HepG2 (cell line): ENCODE measurements at regions not wholly inside any gene's neighbourhood (a gene's known extent, or its start where the extent isn't known, plus 50 kb on each side); places are given as distances from the start of the nearest gene placed in this dataset.

Experiments
- ATAC-seq: fragments of 200-7000 bp; cut with Tn5 transposase; 3 replicates; pipeline ENCODE4 v1.9.1; 2020; ENCODE audit warnings: mild to moderate bottlenecking, moderate library complexity
- BruUV-seq: library from RNA; stranded (reverse); fragments of 400-500 nt; replicated peaks from 2 replicates; lab custom pipeline; 2021; lab: Mats Ljungman, UMichigan
- CTCF ChIA-PET: fragments of 300-600 bp; formaldehyde crosslinking; extraction: SDS; loops from one replicate; lab custom pipeline; 2021; ENCODE audit warnings: low total read pairs, inconsistent platforms, low intra/inter-chr PET ratio; lab: Yijun Ruan, JAX
- POLR2A ChIA-PET: fragments of 350-600 bp; sonication (Branson Sonifier 250); formaldehyde crosslinking; loops from one replicate; lab custom pipeline; 2020; ENCODE audit warnings: antibody characterized with exemption, inconsistent platforms; lab: Yijun Ruan, JAX
- DNase-seq: peaks from one replicate; pipeline ENCODE4 v3.0.0-alpha.2; 2015; ENCODE audit warnings: low spot score
- FAIRE-seq: peaks from 3 replicates; lab custom pipeline; 2011; peaks lifted over from hg19 to GRCh38; lab: Jason Lieb, UNC
- H2AFZ ChIP-seq: one replicate; pipeline ENCODE4 v1.6.1; 2011; ENCODE audit warnings: low read length, inconsistent platforms
- H3K27ac ChIP-seq: fragments of 300-600 bp; 3 replicates; pipeline ENCODE4 v1.8.0; 2011; ENCODE audit warnings: mixed run types, mild to moderate bottlenecking, mixed read lengths, low read length, inconsistent platforms; ENCODE audit not compliant: insufficient read depth; ENCODE audit errors: extremely low read length
- H3K27me3 ChIP-seq, 2 experiments: fragments of 200-600 bp in 1 of 2; 2 replicates in 1 of 2; 3 replicates in 1 of 2; pipeline versions ENCODE4 v1.6.0 to v1.8.0; 2011; ENCODE audit warnings: low read length in 2 of 2, mild to moderate bottlenecking in 2 of 2, moderate library complexity in 2 of 2, inconsistent platforms in 1 of 2; ENCODE audit not compliant: insufficient read depth in 2 of 2, control insufficient read depth in 1 of 2
- H3K36me3 ChIP-seq, 2 experiments: fragments of 200-600 bp in 1 of 2; replicated peaks in 1 of 2; 2 replicates in 1 of 2; 3 replicates in 1 of 2; pipeline versions ENCODE4 v1.5.1 to v1.8.0; 2011; ENCODE audit warnings: low read length in 2 of 2, inconsistent platforms in 1 of 2; ENCODE audit not compliant: insufficient read depth in 2 of 2, control insufficient read depth in 1 of 2
- H3K4me1 ChIP-seq: 2 replicates; pipeline ENCODE4 v1.5.1; 2012; ENCODE audit warnings: low read length, inconsistent platforms; ENCODE audit not compliant: insufficient read depth
- H3K4me2 ChIP-seq: 2 replicates; pipeline ENCODE4 v1.6.0; 2011; ENCODE audit warnings: low read depth, low read length, inconsistent platforms
- H3K4me3 ChIP-seq, 3 experiments: fragments of 200-600 bp in 1 of 3; sonication (generic), shearing (Covaris generic) in 1 of 3; replicated peaks in 1 of 3; 2 replicates each; pipeline ENCODE4 v1.5.1; 2011 to 2016; ENCODE audit warnings: low read length in 3 of 3, inconsistent platforms in 2 of 3, low read depth in 2 of 3, mild to moderate bottlenecking in 2 of 3, control low read depth in 1 of 3, mixed read lengths in 1 of 3; ENCODE audit not compliant: insufficient read depth in 1 of 3
- H3K79me2 ChIP-seq: one replicate; pipeline ENCODE4 v1.6.1; 2011; ENCODE audit warnings: low read length, inconsistent platforms; ENCODE audit not compliant: insufficient read depth
- H3K9ac ChIP-seq: 2 replicates; pipeline ENCODE4 v1.6.0; 2011; ENCODE audit warnings: mild to moderate bottlenecking, low read depth, low read length, inconsistent platforms; ENCODE audit not compliant: insufficient read depth
- H3K9me3 ChIP-seq: 2 replicates; pipeline ENCODE4 v1.5.1; 2012; ENCODE audit warnings: mild to moderate bottlenecking, low read length
- H4K20me1 ChIP-seq: 2 replicates; pipeline ENCODE4 v1.6.0; 2011; ENCODE audit warnings: inconsistent platforms, mild to moderate bottlenecking, low read length, moderate library complexity; ENCODE audit not compliant: insufficient read depth
- CEBPB ChIP-seq: IDR thresholded peaks from 2 replicates; pipeline ENCODE4 v1.6.1; 2011; ENCODE audit warnings: low read depth, low read length, improper control_type of control experiment, borderline replicate concordance
- CENPX ChIP-seq: sonication (generic); formaldehyde crosslinking; IDR thresholded peaks from 2 replicates; pipeline ENCODE4 v1.9.0; 2021; ENCODE audit warnings: mild to moderate bottlenecking, missing genetic modification reagents, moderate library complexity
- FOXA1 ChIP-seq, 2 experiments: fragments of 450-650 bp in 1 of 2; sonication (generic) in 1 of 2; formaldehyde crosslinking in 1 of 2; IDR thresholded peaks; 2 replicates each; pipeline versions ENCODE4 v1.4.0 to v1.6.1; 2016 to 2020; ENCODE audit warnings: missing genetic modification reagents in 1 of 2
- FOXO1 ChIP-seq: sonication (generic); formaldehyde crosslinking; IDR thresholded peaks from 2 replicates; pipeline ENCODE4 v1.4.0; 2020; ENCODE audit warnings: missing genetic modification reagents
- IKZF4 ChIP-seq: sonication (generic); formaldehyde crosslinking; IDR thresholded peaks from 2 replicates; pipeline ENCODE4 v1.5.1; 2020; ENCODE audit warnings: borderline replicate concordance, mild to moderate bottlenecking, low read depth, missing genetic modification reagents; ENCODE audit errors: not compliant biosample characterization
- JARID2 ChIP-seq: sonication (generic); formaldehyde crosslinking; IDR thresholded peaks from 2 replicates; pipeline ENCODE4 v1.8.1; 2023; ENCODE audit warnings: missing genetic modification reagents, inconsistent platforms; ENCODE audit not compliant: insufficient replicate concordance
- LCORL ChIP-seq, 2 experiments: fragments of 450-650 bp in 1 of 2; sonication (generic) in 1 of 2; formaldehyde crosslinking in 1 of 2; IDR thresholded peaks; 2 replicates each; pipeline versions ENCODE4 v1.5.0 to v1.6.1; 2017 to 2020; ENCODE audit warnings: antibody characterized with exemption in 1 of 2, missing genetic modification reagents in 1 of 2
- NFIC ChIP-seq: IDR thresholded peaks from 2 replicates; pipeline ENCODE4 v1.6.1; 2012; ENCODE audit warnings: mild to moderate bottlenecking, low read length, inconsistent platforms
- SMAD3 ChIP-seq: sonication (generic); formaldehyde crosslinking; IDR thresholded peaks from 2 replicates; pipeline ENCODE4 v1.4.0; 2020; ENCODE audit warnings: missing genetic modification reagents
- SP4 ChIP-seq: sonication (generic); formaldehyde crosslinking; IDR thresholded peaks from 2 replicates; pipeline ENCODE4 v1.8.1; 2023; ENCODE audit warnings: mild to moderate bottlenecking, missing genetic modification reagents
- SRSF4 ChIP-seq: fragments of 200-400 bp; formaldehyde crosslinking; IDR thresholded peaks from one replicate; pipeline ENCODE4 v1.6.1; 2018; ENCODE audit warnings: mild to moderate bottlenecking, low read depth, low read length, moderate library complexity; ENCODE audit not compliant: poor library complexity, severe bottlenecking
- ZEB1 ChIP-seq: IDR thresholded peaks from 2 replicates; pipeline ENCODE4 v1.6.1; 2012; ENCODE audit warnings: mild to moderate bottlenecking, low read depth, inconsistent platforms; ENCODE audit not compliant: insufficient replicate concordance
- ZFP62 ChIP-seq: sonication (generic); formaldehyde crosslinking; IDR thresholded peaks from 2 replicates; pipeline ENCODE4 v1.4.0; 2020; ENCODE audit warnings: missing genetic modification reagents
- ZXDC ChIP-seq: sonication (generic); formaldehyde crosslinking; IDR thresholded peaks from 2 replicates; pipeline ENCODE4 v1.5.0; 2020; ENCODE audit warnings: mild to moderate bottlenecking, missing genetic modification reagents
- WGBS: methylation state at CpG from one replicate; pipeline ENCODE4 v1.1.6; 2017; ENCODE audit warnings: low lambda C conversion rate; 5-methylcytosine and 5-hydroxymethylcytosine counted together
- in situ Hi-C: cut with HindIII; loops from 2 replicates; pipeline ENCODE4 v1.10.0; 2017; ENCODE audit warnings: low pct_unique_long_range_greater_than_20kb; ENCODE audit not compliant: extremely low pct_ligation_motif_present
- intact Hi-C: fragments of 100-400 bp; cut with micrococcal nuclease; formaldehyde crosslinking; loops from one replicate; pipeline ENCODE4 v1.10.0; 2022; ENCODE audit not compliant: unreplicated experiment
- TF ChIP-seq, protein P1 (sequence below): sonication (generic); formaldehyde crosslinking; IDR thresholded peaks from 2 replicates; pipeline ENCODE4 v1.4.0; 2020; ENCODE audit warnings: missing genetic modification reagents

GRCh38 chr2:212733273-212733672 is 194.7 kb upstream of the ERBB4 start (continued):
- TF ChIP-seq ZFP62 (CRISPR knock-in tag), result no peak

DNA sequence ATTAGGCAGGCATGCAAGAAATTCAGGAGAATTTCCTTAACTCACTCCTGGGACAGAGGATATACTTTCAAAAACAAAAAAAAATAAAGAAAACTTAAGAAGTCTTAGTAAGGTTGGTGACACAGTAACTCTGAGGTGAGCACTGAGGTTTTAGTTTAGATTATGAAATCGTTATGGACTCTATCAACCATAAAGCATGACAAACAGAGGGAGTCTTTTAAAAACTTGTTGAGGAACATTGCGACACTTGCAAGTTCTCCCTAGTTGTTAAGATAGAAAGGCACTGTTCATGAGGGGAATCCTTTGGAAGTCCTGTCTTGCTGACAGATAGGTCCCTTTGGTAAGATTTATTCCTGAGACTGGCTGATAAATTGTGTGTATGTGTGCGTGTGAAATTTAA is 194.3 kb upstream of the ERBB4 start:
- intact Hi-C loops, result no loop called here
- FAIRE-seq (no peak), DNase-seq (no peak), ATAC-seq (no peak)
- BruUV-seq, result no TSS peak
- ChIA-PET CTCF (no interaction called here), POLR2A (no interaction called here)
- Histone ChIP-seq H2AFZ (no peak overlapping the region), H3K4me2 (no peak overlapping the region), H4K20me1 (no peaks in the 10 kb centered on the region), H3K27me3 (no peaks in the 10 kb centered on the region), H3K27ac (no peak overlapping the region), H3K4me3 (no peak overlapping the region), H3K36me3 (no peaks in the 10 kb centered on the region), H3K4me1 (no peaks in the 10 kb centered on the region), H3K79me2 (no peaks in the 10 kb centered on the region), H3K9ac (no peak overlapping the region)
- in situ Hi-C loops, result no loop called here
- 45% methylated on average over 3 of the region's 3 CpGs for WGBS
- TF ChIP-seq, protein P1, sequence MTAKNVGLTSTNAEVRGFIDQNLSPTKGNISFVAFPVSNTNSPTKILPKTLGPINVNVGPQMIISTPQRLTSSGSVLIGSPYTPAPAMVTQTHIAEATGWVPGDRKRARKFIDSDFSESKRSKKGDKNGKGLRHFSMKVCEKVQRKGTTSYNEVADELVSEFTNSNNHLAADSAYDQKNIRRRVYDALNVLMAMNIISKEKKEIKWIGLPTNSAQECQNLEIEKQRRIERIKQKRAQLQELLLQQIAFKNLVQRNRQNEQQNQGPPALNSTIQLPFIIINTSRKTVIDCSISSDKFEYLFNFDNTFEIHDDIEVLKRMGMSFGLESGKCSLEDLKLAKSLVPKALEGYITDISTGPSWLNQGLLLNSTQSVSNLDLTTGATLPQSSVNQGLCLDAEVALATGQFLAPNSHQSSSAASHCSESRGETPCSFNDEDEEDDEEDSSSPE (CRISPR knock-in tag), result no peak
- TF ChIP-seq CEBPB, result peak; percentile 27; the same call in 1 of the 2 replicates
- TF ChIP-seq ZEB1, result no peak
- TF ChIP-seq NFIC, result no peak
- TF ChIP-seq SRSF4, result no peak
- no peak for TF ChIP-seq SP4 (CRISPR knock-in tag)
- TF ChIP-seq, all 625 proteins: peak for 1
- no peaks in the 10 kb centered on the region for H3K9me3 ChIP-seq

GRCh38 chr2:212730994-212731393 is 192.4 kb upstream of the ERBB4 start:
- no peaks in the 10 kb centered on the region for H3K79me2 ChIP-seq
- H3K27me3 ChIP-seq, result no peaks in the 10 kb centered on the region
- H2AFZ ChIP-seq, result no peak overlapping the region
- POLR2A ChIA-PET, result no interaction called here
- no TSS peak for BruUV-seq
- no peak overlapping the region for H3K27ac ChIP-seq
- no peaks in the 10 kb centered on the region for H3K9me3 ChIP-seq
- H3K4me1 ChIP-seq, result no peaks in the 10 kb centered on the region
- CTCF ChIA-PET, result no interaction called here
- 0% methylated on average over 2 of the region's 2 CpGs for WGBS
- ATAC-seq (no peak), DNase-seq (no peak), FAIRE-seq (no peak)
- no peaks in the 10 kb centered on the region for H4K20me1 ChIP-seq
- in situ Hi-C loops (no loop called here), intact Hi-C loops (no loop called here)
- H3K4me3 ChIP-seq, result no peak overlapping the region
- no peak overlapping the region for H3K4me2 ChIP-seq
- H3K36me3 ChIP-seq, result no peaks in the 10 kb centered on the region
- H3K9ac ChIP-seq, result no peak overlapping the region
- TF ChIP-seq FOXA1 (IDR thresholded peaks at IDR 0.05) (no peak), FOXA1 (CRISPR knock-in tag; IDR thresholded peaks at IDR 0.05) (no peak), IKZF4 (CRISPR knock-in tag) (no peak), ZXDC (no peak), SMAD3 (CRISPR knock-in tag) (no peak), CENPX (no peak), FOXO1 (CRISPR knock-in tag) (no peak), LCORL (IDR thresholded peaks at IDR 0.05) (no peak), LCORL (CRISPR knock-in tag; IDR thresholded peaks at IDR 0.05) (no peak), JARID2 (CRISPR knock-in tag) (no peak)
